ENCODE measurements at regions not wholly inside any gene's neighbourhood (a gene's known extent, or its start where the extent isn't known, plus 50 kb on each side); places are given as distances from the start of the nearest gene placed in this dataset.
"Not testable (repeated sequence)": the region's sequence is repeated elsewhere in the genome, so short reads cannot be mapped to it uniquely, and the experiment has no call there.

GRCh38 chr20:1742049-1742434 lies 84.5 kb upstream of the SIRPG start:
- DNase-seq = not testable (repeated sequence)

GRCh38 chr20:1741309-1742048 lies 83.9 kb upstream of the SIRPG start:
- no peak for DNase-seq

DNA sequence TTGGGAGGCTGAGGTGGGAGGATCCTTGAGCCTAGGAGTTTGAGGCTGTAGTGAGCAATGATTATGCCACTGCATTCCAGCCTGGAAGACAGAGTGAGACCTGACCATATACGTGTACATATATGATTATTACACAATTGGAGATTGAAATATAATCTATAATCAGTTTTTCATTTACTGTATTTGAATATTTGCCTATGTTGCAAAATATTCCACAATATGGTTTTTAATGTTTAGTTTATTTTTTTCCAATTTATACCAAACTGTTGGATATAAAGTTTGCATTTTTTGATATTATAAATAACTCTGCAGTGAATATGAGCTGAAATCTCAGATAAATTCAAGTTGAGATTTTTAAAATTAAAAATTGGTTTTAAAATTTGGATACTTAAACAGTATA lies 79.6 kb upstream of the SIRPG start:
- DNase-seq = no peak

DNA sequence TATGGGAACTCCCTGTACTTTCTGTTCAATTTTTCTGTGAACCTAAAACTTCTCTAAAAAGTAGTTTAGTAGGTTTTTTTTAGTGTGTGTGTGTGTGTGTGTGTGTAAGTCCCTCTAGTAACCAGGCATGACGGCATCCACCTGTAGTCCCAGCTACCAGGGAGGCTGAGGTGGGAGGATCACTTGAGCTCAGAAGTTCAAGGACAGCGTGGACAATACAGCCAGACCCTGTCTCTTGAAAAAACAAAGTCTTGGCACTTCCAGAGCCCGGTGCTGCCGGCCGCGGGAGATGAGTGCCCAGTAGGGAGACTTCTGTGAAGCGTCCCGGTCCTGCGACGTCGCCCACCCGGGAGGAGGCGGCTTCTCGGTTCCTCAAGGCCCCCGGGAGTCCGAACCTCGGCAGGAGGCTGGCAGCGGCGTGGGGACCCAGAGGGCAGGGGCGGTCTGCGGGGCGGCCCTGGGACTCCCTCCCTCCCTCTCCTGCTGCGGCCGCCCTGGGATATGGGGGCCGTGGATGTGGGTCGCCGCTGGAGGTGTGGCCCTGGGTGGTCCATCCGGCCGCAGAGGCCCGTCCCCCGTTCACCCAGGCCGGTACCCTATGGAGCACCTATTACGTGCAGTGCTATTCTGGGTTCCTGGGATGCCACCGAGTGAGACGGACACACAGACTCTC lies 78.0 kb upstream of the SIRPG start:
- no peak for DNase-seq

- DNase-seq = peak; percentile 30
These were observed 76.8 kb upstream of the SIRPG start for GRCh38 chr20:1734269-1734858.

DNA sequence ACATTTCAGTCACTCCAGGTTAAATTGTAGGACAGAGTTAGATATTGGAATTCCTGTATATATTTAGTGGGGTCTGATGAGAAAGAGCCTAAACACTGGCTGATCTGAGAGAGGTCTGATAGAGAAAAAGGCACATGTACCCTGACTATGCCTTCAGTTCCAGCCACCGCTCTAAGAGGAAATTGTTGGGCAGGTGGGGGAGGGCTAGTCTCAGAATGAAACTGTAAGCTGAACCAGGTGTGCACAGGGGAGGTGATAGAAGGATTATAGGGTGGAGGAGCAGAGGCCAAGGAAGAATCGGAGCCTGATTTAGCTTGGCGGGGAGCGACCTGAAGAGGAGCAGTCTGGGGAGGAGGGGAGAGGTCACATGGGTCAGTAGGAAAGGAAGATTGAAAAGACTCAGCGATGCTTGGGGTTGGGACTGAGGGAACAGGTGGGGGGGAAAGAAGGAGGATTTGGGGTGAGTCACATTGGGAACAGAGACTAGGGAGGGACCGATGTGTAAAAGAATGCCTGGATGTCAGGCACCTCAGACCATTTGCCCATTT lies 74.3 kb upstream of the SIRPG start:
- peak; percentile 44 for DNase-seq

DNA sequence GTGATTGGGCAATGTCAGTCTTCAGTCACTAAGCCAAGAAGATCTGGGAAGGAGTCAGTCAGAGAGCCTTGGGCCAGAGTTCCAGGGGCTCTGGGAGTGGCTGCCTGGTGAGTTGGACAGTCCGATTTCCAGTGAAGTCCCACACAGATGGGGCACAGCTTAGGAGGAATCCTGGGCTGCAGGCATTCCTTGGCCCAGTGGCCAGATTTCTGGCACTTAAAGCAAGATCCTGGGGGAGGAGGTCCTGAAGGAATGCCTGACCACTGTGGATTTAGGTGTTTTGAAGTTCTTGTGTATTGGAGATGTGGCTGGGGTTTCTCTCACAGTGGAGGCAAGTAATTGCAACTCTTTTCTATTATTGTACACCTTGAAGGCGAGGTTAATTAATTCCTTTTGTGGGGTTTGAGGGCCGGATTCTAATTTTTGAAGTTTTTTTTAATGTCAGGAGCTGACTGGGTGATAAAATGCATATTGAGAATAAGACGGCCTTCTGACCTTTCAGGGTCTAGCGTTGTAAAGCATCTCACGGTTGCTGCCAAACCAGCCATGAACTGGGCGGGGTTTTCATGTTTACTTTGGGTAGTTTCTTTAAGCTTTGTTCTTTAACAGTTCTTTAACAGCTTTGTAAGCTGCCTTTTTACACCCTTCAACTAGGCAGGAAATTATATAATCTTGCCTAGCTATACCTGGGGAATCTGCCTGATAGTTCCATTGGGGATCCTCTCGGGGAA lies 73.6 kb upstream of the SIRPG start:
- DNase-seq = not testable (repeated sequence)

- DNase-seq = not testable (repeated sequence)
These were observed 69.7 kb upstream of the SIRPG start for GRCh38 chr20:1727303-1727702.

DNA sequence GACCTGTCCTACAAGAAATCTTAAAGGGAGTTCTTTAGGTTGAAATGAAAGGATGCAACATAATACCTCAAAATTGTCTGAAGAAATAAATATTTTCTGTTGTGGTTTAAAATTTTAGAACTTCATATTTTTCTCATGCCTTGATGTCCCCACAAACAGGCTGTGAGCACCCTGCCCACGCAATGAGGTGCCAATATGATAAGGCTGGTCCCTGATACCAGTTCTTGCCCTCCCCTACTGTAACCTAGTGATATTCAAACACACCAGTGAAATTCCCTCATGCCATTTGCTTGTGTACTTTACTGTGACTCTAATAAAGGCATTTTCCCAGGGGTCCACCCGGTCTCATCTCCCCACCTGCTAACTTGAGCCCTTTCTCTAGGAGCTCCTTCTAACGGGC lies 67.3 kb upstream of the SIRPG start:
- no peak for DNase-seq

GRCh38 chr20:1722513-1723050 lies 65.0 kb upstream of the SIRPG start:
- no peak for DNase-seq

- DNase-seq = no peak
These were observed 64.3 kb upstream of the SIRPG start for GRCh38 chr20:1721687-1722512.

- DNase-seq = no peak
These were observed 63.4 kb upstream of the SIRPG start for GRCh38 chr20:1720845-1721475.

DNA sequence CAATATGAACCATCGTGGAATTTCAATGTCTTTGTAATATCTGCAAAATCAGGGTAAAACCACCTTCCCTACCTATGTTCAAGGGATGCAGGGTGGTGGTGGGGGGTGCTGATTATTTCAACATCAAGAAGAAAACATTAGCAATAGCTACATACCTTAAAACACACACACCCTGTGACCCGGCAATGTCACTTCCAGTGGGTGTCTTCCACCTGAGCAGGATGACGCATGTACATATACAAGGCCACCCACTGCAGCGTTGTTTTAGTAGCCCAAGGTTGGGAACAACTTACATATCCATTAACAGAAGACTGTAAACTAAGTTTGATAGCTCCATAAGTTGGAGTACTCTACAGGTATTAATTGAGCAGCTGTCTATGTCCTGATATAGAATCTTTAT lies 62.6 kb upstream of the SIRPG start:
- DNase-seq = no peak

- DNase-seq = no peak
These were observed 61.2 kb upstream of the SIRPG start for GRCh38 chr20:1718604-1719384.

GRCh38 chr20:1712634-1713624 lies 55.4 kb upstream of the SIRPG start:
- DNase-seq = no peak

GRCh38 chr20:1711826-1712601 lies 54.4 kb upstream of the SIRPG start:
- DNase-seq = no peak

- DNase-seq = no peak
These were observed 53.7 kb upstream of the SIRPG start for GRCh38 chr20:1711266-1711665.

DNA sequence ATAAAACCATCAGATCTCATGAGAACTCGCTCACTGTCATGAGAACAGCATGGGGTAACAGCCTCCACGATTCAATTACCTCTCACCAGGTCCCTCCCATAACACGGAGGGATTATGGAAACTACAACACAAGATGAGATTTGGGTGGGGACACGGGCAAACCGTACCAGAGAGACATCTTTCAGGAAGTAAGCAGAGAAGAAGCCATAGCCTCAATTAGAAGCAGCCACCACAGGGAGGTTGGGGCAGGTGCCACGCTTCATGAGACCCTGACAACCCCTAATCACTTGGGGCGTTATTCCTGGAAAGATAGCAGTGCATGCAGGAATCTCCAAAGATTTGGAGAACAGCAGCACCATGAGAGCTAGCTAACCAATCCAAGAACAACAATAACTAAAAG lies 52.9 kb upstream of the SIRPG start:
- DNase-seq = no peak

All from stimulated activated CD4-positive, alpha-beta T cell treated with anti-CD3 and anti-CD28 coated beads, Interleukin-15, amount 100 ng/mL, for 24 hours (primary cell).